ENCODE measurements at regions not wholly inside any gene's neighbourhood (a gene's known extent, or its start where the extent isn't known, plus 50 kb on each side); places are given as distances from the start of the nearest gene placed in this dataset.

- H3K9me3 ChIP-seq (ENCODE audit: low read length), result no peaks in the 10 kb centered on the region
- H3K4me3 ChIP-seq (replicated peaks in 1 of 3; ENCODE audit: insufficient read depth in 1 of 3, low read depth in 2 of 3, low read length in 3 of 3), result no peak overlapping the region
- H3K4me2 ChIP-seq (ENCODE audit: low read depth, low read length), result no peak overlapping the region
- H3K4me1 ChIP-seq (ENCODE audit: insufficient read depth, low read length), result no peaks in the 10 kb centered on the region
- intact Hi-C loops (cut with micrococcal nuclease; ENCODE audit: unreplicated experiment) (no loop called here), in situ Hi-C loops (cut with HindIII; ENCODE audit: extremely low pct_ligation_motif_present, low pct_unique_long_range_greater_than_20kb) (no loop called here)
- no peaks in the 10 kb centered on the region for H3K79me2 ChIP-seq (ENCODE audit: insufficient read depth, low read length)
- H3K36me3 ChIP-seq (replicated peaks in 1 of 2; ENCODE audit: control insufficient read depth in 1 of 2, insufficient read depth in 2 of 2, low read length in 2 of 2), result no peaks in the 10 kb centered on the region
- no peak overlapping the region for H2AFZ ChIP-seq (ENCODE audit: low read length)
- WGBS (ENCODE audit: low lambda C conversion rate), result 2% methylated on average over 2 of the region's 2 CpGs
- H4K20me1 ChIP-seq (ENCODE audit: insufficient read depth, low read length), result no peaks in the 10 kb centered on the region
- CTCF ChIA-PET (ENCODE audit: low intra/inter-chr PET ratio, low total read pairs), result no interaction called here
- DNase-seq (ENCODE audit: low spot score), result no peak
- BruUV-seq (replicated peaks), result no TSS peak
- no peak overlapping the region for H3K27ac ChIP-seq (ENCODE audit: extremely low read length, insufficient read depth, low read length)
- no peak for FAIRE-seq
- POLR2A ChIA-PET, result no interaction called here
- H3K27me3 ChIP-seq (ENCODE audit: control insufficient read depth in 1 of 2, insufficient read depth in 2 of 2, low read length in 2 of 2), result no peaks in the 10 kb centered on the region
- H3K9ac ChIP-seq (ENCODE audit: insufficient read depth, low read depth, low read length), result no peak overlapping the region
- TF ChIP-seq TBX2 (CRISPR knock-in tag; IDR thresholded peaks at IDR 0.05; ENCODE audit: borderline replicate concordance), result no peak
- TF ChIP-seq NKX3-1 (CRISPR knock-in tag; IDR thresholded peaks at IDR 0.05), result no peak
- no peak for TF ChIP-seq SALL2 (CRISPR knock-in tag; IDR thresholded peaks at IDR 0.05)
- no peak for TF ChIP-seq HDAC1 (CRISPR knock-in tag; IDR thresholded peaks at IDR 0.05)
- no peak for ATAC-seq
These were observed 52.2 kb upstream of the BLTP1 start for GRCh38 chr4:122099896-122100295.

- H3K36me3 ChIP-seq (replicated peaks in 1 of 2; ENCODE audit: control insufficient read depth in 1 of 2, insufficient read depth in 2 of 2, low read length in 2 of 2), result no peaks in the 10 kb centered on the region
- no peak for TF ChIP-seq ZNF687 (CRISPR knock-in tag; IDR thresholded peaks at IDR 0.05)
- no peak for TF ChIP-seq FIP1L1 (IDR thresholded peaks at IDR 0.05; ENCODE audit: borderline replicate concordance, insufficient read depth, low read depth, low read length)
- TF ChIP-seq THAP8 (CRISPR knock-in tag; IDR thresholded peaks at IDR 0.05; ENCODE audit: borderline replicate concordance), result no peak
- no peak for TF ChIP-seq TEAD3 (CRISPR knock-in tag; optimal IDR thresholded peaks at IDR 0.05; ENCODE audit: borderline replicate concordance)
- no peak for TF ChIP-seq ZNF788 (CRISPR knock-in tag; IDR thresholded peaks at IDR 0.05; ENCODE audit: borderline replicate concordance)
- TF ChIP-seq MXD3 (CRISPR knock-in tag; IDR thresholded peaks at IDR 0.05), result no peak
- TF ChIP-seq CREM (IDR thresholded peaks at IDR 0.05), result no peak
- TF ChIP-seq CREM (CRISPR knock-in tag; IDR thresholded peaks at IDR 0.05), result no peak
- no peak for TF ChIP-seq GZF1 (CRISPR knock-in tag; IDR thresholded peaks at IDR 0.05)
- ATAC-seq (no peak), DNase-seq (ENCODE audit: low spot score) (no peak), FAIRE-seq (no peak)
- H3K9me3 ChIP-seq (ENCODE audit: low read length), result no peaks in the 10 kb centered on the region
- H3K4me2 ChIP-seq (ENCODE audit: low read depth, low read length), result no peak overlapping the region
- CTCF ChIA-PET (ENCODE audit: low intra/inter-chr PET ratio, low total read pairs), result no interaction called here
- H3K27ac ChIP-seq (ENCODE audit: extremely low read length, insufficient read depth, low read length), result no peak overlapping the region
- POLR2A ChIA-PET, result no interaction called here
- WGBS (ENCODE audit: low lambda C conversion rate), result 2% methylated on average over 1 of the region's 1 CpG
- H3K9ac ChIP-seq (ENCODE audit: insufficient read depth, low read depth, low read length), result no peak overlapping the region
- H4K20me1 ChIP-seq (ENCODE audit: insufficient read depth, low read length), result no peaks in the 10 kb centered on the region
- in situ Hi-C loops (cut with HindIII; ENCODE audit: extremely low pct_ligation_motif_present, low pct_unique_long_range_greater_than_20kb) (no loop called here), intact Hi-C loops (cut with micrococcal nuclease; ENCODE audit: unreplicated experiment) (no loop called here)
- H3K27me3 ChIP-seq (ENCODE audit: control insufficient read depth in 1 of 2, insufficient read depth in 2 of 2, low read length in 2 of 2), result no peaks in the 10 kb centered on the region
- no TSS peak for BruUV-seq (replicated peaks)
- no peaks in the 10 kb centered on the region for H3K79me2 ChIP-seq (ENCODE audit: insufficient read depth, low read length)
- H3K4me1 ChIP-seq (ENCODE audit: insufficient read depth, low read length), result no peaks in the 10 kb centered on the region
- H2AFZ ChIP-seq (ENCODE audit: low read length), result no peak overlapping the region
- H3K4me3 ChIP-seq (replicated peaks in 1 of 3; ENCODE audit: insufficient read depth in 1 of 3, low read depth in 2 of 3, low read length in 3 of 3), result no peak overlapping the region
These were observed 60.2 kb upstream of the BLTP1 start for GRCh38 chr4:122091836-122092405.

Measured in HepG2 (cell line).